HG03460 (cell line): ENCODE measurements at regions not wholly inside any gene's neighbourhood (a gene's known extent, or its start where the extent isn't known, plus 50 kb on each side); places are given as distances from the start of the nearest gene placed in this dataset.

Experiments used
- ATAC-seq: cut with Tn5 transposase; IDR thresholded peaks from one replicate; pipeline ENCODE4 v1.9.1; 2021; ENCODE audit not compliant: unreplicated experiment

DNA sequence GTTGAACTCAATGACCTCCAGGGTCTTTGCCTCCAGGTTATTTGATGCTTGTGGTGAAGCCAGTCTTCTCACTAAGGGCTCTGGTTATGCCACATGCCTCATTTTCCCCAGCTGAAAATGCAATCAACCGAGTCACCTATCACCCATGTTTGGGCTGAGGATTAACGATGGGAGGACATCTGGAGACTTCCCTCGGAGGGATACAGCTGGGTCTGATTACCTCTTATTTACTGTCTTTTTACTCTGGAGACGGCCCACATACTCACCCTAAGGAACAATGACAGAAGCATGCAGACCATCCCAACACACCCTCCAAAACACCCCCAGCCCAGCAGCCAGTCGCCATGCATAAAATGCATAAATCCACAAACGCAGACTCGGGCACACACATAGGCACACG lies 187.4 kb downstream of the OPA1 start:
- ATAC-seq, result no peak

DNA sequence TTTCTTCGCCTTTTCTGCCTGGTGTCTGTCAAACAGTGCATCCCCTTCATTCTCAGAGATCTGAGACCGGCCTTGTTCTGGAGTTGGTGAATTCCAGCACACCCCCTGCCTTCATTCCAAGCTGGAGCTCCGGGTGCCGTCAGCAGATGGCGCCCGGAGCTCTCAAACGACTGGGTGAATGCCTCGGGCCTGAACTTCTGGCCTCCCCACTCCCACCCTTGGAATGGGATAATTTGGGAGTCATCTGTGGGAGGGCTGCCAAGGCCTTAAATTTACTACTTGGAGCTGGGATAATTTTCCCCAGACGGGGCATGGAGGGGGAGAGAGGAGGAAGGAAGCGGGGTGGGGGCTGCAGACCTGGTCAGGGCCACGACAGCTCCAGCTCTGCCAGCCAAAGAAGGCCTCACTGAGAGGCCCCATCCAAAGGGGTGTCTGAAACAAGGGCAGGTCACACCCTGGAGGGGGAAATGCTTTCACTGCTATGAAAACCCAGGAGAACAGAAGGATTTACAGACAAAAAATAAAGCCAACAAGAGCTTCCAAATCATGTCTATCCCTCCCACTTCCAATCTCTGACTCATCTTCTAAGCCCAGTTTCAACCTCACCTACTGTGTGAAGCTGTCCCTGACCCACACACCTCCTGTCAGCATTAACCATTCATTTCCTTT lies 187.9 kb downstream of the OPA1 start:
- ATAC-seq, result no peak

DNA sequence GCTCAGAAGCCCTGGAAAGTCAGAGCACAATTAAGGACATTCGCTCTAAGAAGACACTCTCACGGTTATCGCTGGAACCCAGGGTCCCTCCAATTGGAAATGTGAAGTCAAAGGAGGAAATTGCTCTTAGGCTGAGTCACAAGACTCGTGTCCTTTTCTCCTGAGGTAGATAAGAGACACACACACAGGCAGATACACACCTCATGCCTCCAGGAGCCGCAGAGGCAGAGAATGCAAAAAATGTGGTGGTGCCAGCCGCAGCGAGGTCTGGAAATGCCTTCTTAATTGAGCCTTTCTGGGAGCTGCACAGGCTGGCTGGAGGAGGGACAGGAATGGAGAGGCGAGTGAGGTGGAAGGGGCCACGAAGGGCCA lies 189.3 kb downstream of the OPA1 start:
- ATAC-seq, result no peak

DNA sequence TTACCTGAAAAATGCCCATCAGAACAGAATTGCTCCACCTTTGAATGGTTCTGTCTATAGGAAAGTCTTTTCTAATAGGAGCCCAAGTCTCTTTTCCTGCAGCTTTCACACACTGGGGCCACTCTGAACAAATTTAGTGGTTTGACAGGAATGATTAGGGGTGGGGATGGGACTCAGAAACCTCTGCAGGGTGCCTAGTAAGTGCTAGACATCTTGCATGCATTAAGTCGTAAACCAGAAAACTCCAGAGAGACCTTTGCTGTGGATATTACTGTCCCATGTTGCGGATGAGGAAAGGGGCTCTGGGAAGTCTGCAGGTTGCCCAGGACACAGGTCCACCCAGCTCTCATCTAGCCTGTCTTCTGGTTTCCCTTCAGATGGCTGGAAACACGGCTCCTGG lies 189.7 kb downstream of the OPA1 start:
- ATAC-seq, result no peak

DNA sequence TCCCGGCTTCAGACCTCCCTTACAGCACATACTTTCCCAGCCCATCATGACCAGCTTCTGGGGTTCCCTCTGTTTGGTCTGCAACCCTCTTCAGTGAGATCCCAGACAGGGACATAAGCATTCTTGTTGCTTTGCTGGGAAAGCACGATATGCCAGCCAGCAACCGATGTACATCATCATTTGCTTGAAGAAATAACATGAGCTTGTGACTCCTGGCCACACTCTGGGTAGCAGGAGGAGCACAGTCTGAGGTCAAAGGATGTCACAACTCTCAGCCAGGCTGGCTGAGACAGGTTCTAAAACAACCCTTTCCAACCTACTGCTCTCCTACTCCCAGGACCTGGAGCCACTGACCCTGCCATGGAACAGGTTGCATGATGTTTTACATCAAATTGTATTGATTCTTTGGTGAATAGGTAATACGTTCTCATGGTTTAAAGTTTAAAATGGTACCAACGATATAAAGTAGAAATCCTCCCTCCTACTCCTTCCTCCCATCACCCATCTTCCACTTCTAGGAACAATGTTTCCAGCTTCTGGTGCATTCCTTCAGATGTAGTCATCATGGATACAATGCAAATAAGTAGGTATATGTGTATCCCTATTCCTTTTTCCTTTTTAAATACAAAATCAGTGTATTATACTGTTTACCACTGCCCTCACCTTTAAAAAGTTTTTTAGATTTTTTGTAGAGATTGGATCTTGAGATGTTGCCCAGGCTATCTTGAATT lies 190.3 kb downstream of the OPA1 start:
- ATAC-seq, result no peak

DNA sequence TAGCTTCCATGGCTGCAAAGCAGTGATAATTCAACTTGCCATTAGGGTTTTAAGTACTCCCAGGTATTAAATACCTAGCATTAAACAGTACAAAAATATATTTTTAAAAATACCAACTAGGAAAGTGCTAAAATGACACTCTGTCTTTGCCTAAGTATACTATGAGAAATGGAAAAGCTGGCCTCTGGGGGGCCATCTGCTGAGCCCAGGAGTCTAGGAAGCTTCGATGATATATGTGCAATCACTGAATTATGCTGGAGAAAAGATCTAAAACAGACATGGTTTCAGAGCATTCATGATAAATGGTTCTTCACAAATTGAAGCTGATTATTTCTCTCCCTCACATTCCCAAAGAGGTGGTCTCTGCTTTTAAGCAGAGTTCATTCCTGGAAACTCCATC lies 191.8 kb downstream of the OPA1 start:
- ATAC-seq, result no peak

DNA sequence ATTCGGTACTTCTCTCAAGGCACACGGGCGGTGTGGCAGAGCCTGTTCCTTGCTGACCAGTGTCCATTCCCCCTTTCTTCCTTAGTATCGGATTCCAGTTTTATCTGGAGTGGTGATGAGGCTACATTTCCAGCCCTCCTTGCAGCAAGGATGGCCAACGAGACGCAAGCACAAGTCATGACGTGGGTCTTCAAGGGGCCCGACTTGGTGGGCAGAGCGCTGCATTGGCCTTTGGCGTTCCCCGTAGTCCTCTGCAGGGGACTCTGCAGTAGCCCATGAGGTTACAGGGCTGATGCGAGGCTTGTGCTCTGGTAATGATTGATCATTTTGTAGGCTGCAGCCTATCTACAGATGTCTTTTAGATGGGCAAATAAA lies 194.5 kb downstream of the OPA1 start:
- ATAC-seq, result no peak

DNA sequence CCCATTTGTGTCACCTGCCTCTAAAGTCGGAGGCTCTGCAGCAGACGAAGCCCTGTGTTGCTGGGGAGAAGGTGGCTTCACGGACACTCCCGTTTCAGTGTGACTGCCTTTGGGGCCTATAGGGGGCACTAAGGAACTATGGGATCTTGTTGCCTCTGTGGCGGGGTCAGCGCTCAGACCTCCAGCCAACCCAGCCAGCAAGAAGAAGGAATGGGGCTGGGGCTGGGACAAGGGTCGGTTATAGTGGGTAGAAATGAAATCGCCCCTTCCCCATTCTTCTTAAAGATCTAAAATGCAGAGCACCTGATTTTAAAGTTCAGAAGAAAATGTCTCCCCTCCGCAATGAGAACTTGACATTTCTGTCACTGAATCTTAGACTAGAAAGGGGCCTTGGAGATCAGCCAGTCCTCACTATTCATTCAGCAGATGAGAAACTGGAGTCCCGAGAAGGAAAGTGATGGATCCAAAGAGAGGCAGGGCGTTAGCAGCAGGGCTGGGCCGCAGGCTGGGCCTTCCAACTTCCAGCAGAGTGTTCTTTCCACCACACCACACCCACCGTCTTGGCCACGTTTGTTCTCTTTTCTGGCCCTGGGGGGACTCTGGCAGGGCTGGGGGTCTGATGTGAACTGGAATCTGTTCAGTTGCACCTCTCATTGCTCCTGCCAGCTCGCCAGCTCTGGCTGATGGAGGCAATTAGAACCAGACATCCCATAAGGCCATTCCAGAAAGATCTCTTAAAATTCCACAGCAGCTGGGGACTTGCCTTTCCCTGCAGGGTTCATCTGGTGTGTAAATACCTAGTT lies 195.4 kb downstream of the OPA1 start:
- peak; percentile 82 for ATAC-seq

DNA sequence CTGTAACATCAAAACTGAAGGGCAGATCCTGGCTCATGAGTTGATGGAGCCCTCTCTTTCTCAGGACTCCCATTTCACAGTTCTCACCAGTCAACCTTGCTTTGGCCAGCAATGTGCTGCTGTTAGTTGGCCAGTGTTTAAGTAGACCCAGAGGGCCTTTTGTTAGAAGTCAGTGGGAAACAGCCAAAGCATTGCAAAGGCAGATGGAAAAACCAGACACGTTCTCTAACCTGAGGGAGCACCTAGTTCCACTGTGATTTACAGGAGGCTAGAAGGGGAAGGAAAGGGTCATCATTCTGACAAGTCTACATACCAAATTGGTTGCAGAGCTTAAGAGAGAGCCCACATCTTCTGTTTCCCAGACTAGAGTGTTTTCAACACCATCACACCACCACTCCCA lies 196.4 kb downstream of the OPA1 start:
- ATAC-seq, result no peak

DNA sequence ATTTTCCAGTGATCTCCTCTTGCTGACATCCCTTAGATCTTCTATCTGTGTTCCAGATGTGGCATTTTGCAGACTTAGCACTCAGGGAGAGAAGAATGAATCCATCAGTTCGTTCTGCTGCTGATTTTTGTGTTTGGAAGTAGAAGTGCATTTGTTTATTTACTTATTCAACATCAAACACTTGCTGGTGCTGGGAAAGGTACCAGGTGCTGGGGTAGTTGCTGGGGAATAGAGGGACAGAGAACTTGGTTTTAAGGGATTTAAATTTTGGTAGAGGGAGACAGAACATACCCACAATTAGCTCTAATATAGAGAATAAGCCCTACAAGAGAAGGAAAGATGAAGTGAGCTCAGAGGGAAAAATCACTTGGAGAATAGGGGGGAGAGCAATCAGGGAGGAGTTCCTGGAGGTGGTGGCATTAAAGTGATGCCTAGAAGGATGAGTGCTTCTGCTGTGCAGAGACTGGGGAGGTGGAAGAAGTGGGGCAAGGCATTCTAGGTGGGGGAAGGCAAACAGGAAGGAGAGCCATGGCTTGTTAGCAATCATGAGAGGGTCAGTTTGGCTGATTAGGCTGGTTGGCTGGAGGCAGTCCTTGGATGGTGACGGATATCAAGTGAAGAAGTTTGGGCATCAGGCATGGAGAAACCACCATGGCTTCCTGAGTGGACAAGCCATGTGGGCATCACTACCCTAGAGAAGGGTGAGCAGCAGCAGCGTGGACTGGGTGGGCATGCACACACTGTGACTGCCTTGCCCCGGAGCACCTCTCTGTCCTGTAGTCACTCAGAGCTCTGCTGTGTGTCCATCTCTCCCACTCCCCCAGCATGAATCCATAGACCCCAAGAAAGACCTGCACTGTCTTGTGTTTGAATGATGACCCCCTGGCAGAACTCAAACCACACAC lies 197.3 kb downstream of the OPA1 start:
- no peak for ATAC-seq

DNA sequence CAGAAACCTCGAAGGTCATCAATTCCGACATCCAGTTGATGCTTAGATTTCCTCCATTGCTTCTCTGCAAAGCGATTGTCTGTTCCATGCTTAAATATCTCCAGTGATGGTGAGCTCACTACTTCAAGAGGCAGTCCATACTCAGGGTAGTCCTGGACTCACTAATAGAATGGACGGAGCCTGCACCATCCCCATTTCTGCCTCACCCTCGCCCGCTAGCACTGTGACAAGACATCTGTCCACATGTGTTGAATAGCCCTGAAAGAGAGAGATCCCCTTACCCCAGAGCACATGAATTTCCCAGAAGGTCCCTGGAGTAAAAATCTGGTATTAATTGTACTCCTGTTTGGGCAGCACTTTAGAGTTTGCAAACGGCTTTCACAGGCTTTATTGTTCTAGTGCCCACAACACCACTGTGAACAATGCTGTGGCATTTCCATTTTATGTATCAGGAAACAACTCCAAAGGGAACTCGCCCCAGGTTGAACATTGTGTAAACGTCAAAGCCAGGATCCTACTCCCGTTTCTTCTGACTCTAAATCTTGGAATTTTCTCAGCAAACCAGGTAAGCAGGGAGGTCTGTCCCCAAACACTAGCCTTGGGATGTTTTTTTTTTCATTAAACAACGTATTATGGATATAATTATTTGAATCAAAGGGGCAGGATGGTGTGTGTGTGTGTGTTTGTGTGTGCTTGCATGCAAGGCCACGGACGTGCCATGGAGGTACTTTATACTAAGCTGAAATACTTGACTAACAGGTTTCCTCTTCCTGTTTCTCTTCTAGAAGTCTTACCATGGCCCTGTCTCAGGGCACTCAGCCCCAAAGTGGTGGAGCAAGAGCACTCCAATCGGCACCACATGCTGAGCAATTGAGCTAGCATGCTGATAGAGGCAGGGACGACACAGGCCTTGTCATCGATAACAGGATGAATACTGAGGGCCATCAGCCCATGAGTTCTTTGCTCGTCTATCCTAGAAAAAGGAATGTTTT lies 198.3 kb downstream of the OPA1 start:
- no peak for ATAC-seq

DNA sequence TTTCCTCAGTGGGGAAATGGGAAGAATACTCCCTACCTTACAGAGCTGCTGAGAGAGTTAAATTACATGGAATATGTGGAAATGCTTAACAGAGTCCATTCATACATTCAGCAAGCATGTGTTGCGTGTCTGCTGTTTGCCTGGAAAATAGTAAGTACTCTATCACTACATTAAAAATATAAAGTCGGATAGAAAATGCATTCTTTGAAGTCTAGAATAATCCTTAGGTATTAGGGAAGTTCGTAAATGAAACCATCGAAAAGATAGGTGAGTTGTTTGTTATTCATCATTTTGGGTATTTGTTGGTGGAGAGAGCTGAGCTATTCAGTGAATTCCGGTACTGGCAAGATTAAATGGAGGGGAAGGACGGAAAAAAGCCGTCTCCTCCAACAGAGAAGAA lies 200.1 kb downstream of the OPA1 start:
- ATAC-seq, result no peak

DNA sequence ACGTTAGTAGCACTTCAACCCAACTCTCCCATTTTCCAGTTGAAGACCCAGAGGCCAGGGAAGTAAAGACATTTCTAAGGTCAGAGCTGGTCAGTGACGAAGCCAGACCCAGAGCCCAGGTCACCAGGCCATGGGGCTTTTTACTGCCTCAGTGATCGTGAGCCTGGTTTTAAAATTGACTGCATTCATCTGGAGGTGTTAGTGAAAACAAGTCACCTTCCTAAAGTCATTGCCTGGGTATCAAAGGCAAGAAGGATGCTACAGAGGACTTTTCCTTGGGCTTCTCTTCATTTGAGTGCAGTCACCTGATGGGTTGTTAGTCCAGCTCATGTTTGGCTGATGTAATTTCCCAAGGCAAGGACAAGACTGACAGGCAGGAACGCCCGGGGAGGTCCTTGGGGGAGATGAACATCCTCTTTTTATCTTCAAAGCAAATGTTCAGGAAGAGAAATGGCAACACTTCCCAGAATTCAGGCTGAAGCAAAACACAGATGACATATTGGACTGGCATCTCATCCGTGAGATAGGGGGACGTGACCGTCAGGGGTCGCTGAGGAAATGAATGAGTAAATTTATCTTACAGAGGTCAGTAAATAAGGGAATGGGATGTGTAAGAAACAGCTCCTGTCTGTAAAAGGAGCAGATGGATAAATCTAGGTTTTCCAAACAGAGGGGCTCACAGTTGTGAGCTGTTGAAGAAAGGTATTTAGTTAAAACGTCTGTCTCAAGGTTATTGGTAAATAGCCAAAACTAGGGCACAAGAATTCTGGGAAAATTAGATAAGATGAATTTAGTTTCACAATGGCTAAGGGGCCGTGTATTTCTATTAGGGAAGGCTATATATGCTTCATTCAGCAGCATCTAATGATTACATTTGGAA lies 201.2 kb downstream of the OPA1 start:
- no peak for ATAC-seq

DNA sequence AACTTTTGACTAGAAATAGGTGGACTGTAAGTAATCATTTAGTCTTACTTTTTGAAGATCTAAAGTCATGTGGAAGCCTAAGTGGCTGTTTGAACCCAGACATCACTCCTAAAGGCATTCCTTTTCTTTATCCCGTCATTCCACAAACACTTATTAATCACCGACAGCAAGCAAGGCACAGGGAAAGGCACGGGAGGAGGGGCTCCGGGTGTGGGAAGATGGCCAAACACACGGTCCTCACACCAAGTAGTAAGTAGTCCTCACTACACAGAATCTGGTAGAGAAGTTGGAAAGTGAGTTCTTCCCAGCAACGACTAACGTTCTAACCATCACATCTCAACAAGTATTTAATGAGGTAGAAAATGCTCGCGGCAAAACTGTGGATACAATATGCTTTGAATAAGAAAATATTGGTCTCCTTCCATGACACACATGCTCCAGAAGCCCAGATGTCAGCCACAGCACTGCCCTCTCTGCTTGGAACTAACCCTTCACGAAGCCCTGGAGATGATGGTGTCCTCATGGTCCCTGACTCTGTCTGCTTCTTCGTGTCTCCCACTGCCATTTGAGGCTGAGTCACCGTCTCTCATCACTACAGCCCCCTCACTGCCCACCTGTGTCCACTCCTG lies 202.2 kb downstream of the OPA1 start:
- ATAC-seq, result no peak

DNA sequence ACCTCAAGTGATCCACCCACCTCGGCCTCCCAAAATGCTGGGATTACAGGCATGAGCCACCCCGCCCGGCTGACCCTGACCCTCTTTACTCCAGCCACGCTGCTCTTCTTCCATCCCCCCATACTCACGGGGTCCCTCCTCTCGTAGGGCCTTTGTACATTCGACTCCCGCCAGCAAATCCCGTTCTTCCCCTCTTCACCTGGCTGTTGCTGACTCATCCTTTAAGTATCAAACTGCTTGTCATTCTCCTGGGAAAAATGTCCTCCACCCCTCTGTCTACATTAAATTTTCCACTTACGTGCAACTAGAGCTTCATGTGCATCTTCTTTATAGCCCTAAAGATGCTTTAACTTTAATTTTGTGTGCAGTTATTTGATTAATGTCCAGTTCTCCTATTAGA lies 203.1 kb downstream of the OPA1 start:
- ATAC-seq, result no peak

DNA sequence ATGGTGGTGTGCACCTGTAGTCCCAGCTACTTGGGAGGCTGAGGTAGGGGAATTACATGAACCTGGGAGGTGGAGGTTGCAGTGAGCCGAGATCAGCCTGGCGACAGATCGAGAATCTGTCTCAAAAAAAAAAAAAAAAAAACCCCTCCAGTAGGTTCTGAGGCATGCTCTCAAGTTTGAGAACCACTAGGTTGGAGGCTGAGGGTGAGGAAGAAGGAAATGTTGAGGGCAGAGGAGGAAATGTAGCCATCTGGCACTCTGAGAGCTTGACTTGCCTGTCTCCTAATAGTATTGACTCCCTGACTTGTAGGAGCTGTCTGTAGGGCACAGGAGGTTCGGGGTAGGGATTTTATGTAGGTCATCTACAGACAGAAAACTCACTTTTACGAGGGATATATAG lies 204.6 kb downstream of the OPA1 start:
- no peak for ATAC-seq

DNA sequence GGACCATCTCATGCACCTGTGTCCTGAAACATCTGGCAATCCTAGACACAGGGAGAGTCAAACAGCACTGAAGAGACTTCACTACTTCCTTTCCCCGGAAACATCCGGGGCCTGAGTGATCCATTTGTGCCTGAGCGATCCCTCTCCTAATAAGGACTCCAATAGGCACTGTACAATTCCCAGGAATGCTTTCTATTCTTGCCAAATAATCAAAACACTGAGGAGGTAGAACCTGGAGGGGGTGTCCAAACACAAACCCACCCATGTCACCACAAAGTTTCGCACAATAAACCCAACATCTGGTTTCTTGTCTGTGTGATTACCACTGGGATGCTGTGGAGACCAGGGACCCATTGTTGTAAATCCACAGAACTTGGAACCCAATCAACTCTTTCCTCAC lies 205.0 kb downstream of the OPA1 start:
- ATAC-seq, result no peak
